Left colon (tissue), 2 donors: ENCODE measurements at regions not wholly inside any gene's neighbourhood (a gene's known extent, or its start where the extent isn't known, plus 50 kb on each side); places are given as distances from the start of the nearest gene placed in this dataset.
"Not testable (repeated sequence)": the region's sequence is repeated elsewhere in the genome, so short reads cannot be mapped to it uniquely, and the experiment has no call there.

Experiments
- ATAC-seq: fragments of 200-7000 bp; cut with Tn5 transposase; one replicate; pipeline ENCODE4 v1.9.1; 2020; ENCODE audit warnings: mild to moderate bottlenecking, moderate library complexity
- DNase-seq, 2 donors: peaks; one replicate each; pipeline ENCODE4 v3.0.0-alpha.2; 2020
- intact Hi-C, 2 donors: fragments of 100-400 bp; cut with DNase I in 1 of 2; cut with micrococcal nuclease in 1 of 2; formaldehyde crosslinking; loops; one replicate each; pipeline versions ENCODE4 v1.11.2 to v1.14.0; 2022; cut with DNase I, micrococcal nuclease
- donor health status: DM: no; HTN: no; CAD: no.
- donor health status: DM: yes; HTN: yes; CAD: no.

- ATAC-seq (no peak), DNase-seq (no peak)
- intact Hi-C loops = no loop called here
These were observed 61.8 kb downstream of the SDR9C7 start for GRCh38 chr12:56872366-56872765.

- no peak for ATAC-seq
These were observed 67.0 kb downstream of the SDR9C7 start for GRCh38 chr12:56867216-56867615.

GRCh38 chr12:56866493-56866892 is 67.7 kb downstream of the SDR9C7 start:
- no peak for ATAC-seq
- intact Hi-C loops = no loop called here

More at GRCh38 chr12:56867216-56867615, 67.0 kb downstream of the SDR9C7 start:
- intact Hi-C loops = no loop called here
- DNase-seq = no peak

GRCh38 chr12:56864318-56864717 is 69.9 kb downstream of the SDR9C7 start:
- DNase-seq (no peak), ATAC-seq (no peak)
- intact Hi-C loops = no loop called here

More at GRCh38 chr12:56866493-56866892, 67.7 kb downstream of the SDR9C7 start:
- DNase-seq = no peak

- no peak for ATAC-seq
- DNase-seq = no peak
- intact Hi-C loops = no loop called here
These were observed 70.4 kb downstream of the SDR9C7 start for GRCh38 chr12:56863789-56864188.

GRCh38 chr12:56862264-56862663 is 71.9 kb downstream of the SDR9C7 start:
- ATAC-seq = no peak
- DNase-seq = no peak
- intact Hi-C loops = no loop called here

- intact Hi-C loops, DNase-seq, ATAC-seq: not testable (repeated sequence)
These were observed 80.7 kb downstream of the SDR9C7 start for GRCh38 chr12:56853392-56853978.

GRCh38 chr12:56851462-56851861 is 82.7 kb downstream of the SDR9C7 start:
- no peak for DNase-seq
- intact Hi-C loops = no loop called here

GRCh38 chr12:56840922-56841321 is 77.8 kb downstream of the HSD17B6 start:
- ATAC-seq (no peak), DNase-seq (no peak)
- intact Hi-C loops = no loop called here

More at GRCh38 chr12:56851462-56851861, 82.7 kb downstream of the SDR9C7 start:
- no peak for ATAC-seq

- DNase-seq = peak; percentile 32 to 47
- intact Hi-C loops = no loop called here
- ATAC-seq = peak; percentile 58
These were observed 76.8 kb downstream of the HSD17B6 start for GRCh38 chr12:56839915-56840325.

- DNase-seq (no peak), ATAC-seq (no peak)
- intact Hi-C loops = no loop called here
These were observed 76.3 kb downstream of the HSD17B6 start for GRCh38 chr12:56839489-56839848.

GRCh38 chr12:56838621-56839488 is 75.7 kb downstream of the HSD17B6 start:
- intact Hi-C loops = no loop called here
- DNase-seq (no peak), ATAC-seq (no peak)
